ENCODE measurements at regions not wholly inside any gene's neighbourhood (a gene's known extent, or its start where the extent isn't known, plus 50 kb on each side); places are given as distances from the start of the nearest gene placed in this dataset.
"Not testable (repeated sequence)": the region's sequence is repeated elsewhere in the genome, so short reads cannot be mapped to it uniquely, and the experiment has no call there.

GRCh38 chr16:52925143-52925542, 127.6 kb downstream of the CHD9NB start:
- no peak overlapping the region for H3K27ac ChIP-seq
- TF ChIP-seq CTCF (conservative IDR thresholded peaks at IDR 0.05) (no peak), ZFX (IDR thresholded peaks at IDR 0.05) (no peak)

GRCh38 chr16:52924162-52924561, 128.5 kb downstream of the CHD9NB start:
- no peak for TF ChIP-seq ZFX (IDR thresholded peaks at IDR 0.05)
- TF ChIP-seq CTCF (conservative IDR thresholded peaks at IDR 0.05) = no peak
- H3K27ac ChIP-seq = no peak overlapping the region

GRCh38 chr16:52921104-52921503, 131.6 kb downstream of the CHD9NB start:
- H3K27ac ChIP-seq = no peak overlapping the region
- no peak for TF ChIP-seq ZFX (IDR thresholded peaks at IDR 0.05)

- TF ChIP-seq CTCF (conservative IDR thresholded peaks at IDR 0.05) = no peak
- H3K27ac ChIP-seq = no peak overlapping the region
Observed at GRCh38 chr16:52920331-52920730, 132.4 kb downstream of the CHD9NB start.

- TF ChIP-seq CTCF (conservative IDR thresholded peaks at IDR 0.05) = no peak
- TF ChIP-seq ZFX (IDR thresholded peaks at IDR 0.05) = no peak
- no peak overlapping the region for H3K27ac ChIP-seq
Observed at GRCh38 chr16:52914428-52914827, 138.3 kb downstream of the CHD9NB start.

- TF ChIP-seq CTCF (conservative IDR thresholded peaks at IDR 0.05) (peak; percentile 93), ZFX (IDR thresholded peaks at IDR 0.05) (no peak)
Observed at GRCh38 chr16:52912565-52913173, 140.0 kb downstream of the CHD9NB start.

GRCh38 chr16:52908057-52908456, 144.6 kb downstream of the CHD9NB start:
- not testable (repeated sequence) for H3K27ac ChIP-seq

More at GRCh38 chr16:52912565-52913173, 140.0 kb downstream of the CHD9NB start:
- peak overlapping the region; percentile 17; the same call in 1 of the 2 replicates for H3K27ac ChIP-seq

- no peak overlapping the region for H3K27ac ChIP-seq
- TF ChIP-seq CTCF (conservative IDR thresholded peaks at IDR 0.05) (no peak), ZFX (IDR thresholded peaks at IDR 0.05) (no peak)
Observed at GRCh38 chr16:52906281-52906680, 146.4 kb downstream of the CHD9NB start.

Data from C4-2B (cell line).